ENCODE measurements at regions not wholly inside any gene's neighbourhood (a gene's known extent, or its start where the extent isn't known, plus 50 kb on each side); places are given as distances from the start of the nearest gene placed in this dataset.
A peak's percentile ranks its signal among the peaks of the same experiment; 100 is the strongest.

GRCh38 chr7:71077743-71078476 is 54.0 kb upstream of the GALNT17 start:
- no peaks in the 10 kb centered on the region for H3K4me1 ChIP-seq (ENCODE audit: control insufficient read depth in 2 of 3, insufficient read depth in 2 of 3, low read depth in 1 of 3, low read length in 3 of 3)
- no peak overlapping the region for H3K27ac ChIP-seq (ENCODE audit: low read depth in 2 of 2, low read length in 2 of 2)
- H3K9ac ChIP-seq (ENCODE audit: low read length in 3 of 3), result no peak overlapping the region
- H3K36me3 ChIP-seq (ENCODE audit: control insufficient read depth in 2 of 3, insufficient read depth in 3 of 3, low read length in 3 of 3), result no peaks in the 10 kb centered on the region
- peaks cover 0 to 16% (median 0%) of the 10 kb centered on the region in 3 donors for H3K9me3 ChIP-seq (ENCODE audit: control insufficient read depth in 2 of 3, insufficient read depth in 1 of 3, low read length in 3 of 3)
- peak in 1 of 5 donors; percentile 66 for DNase-seq
- no peak for FAIRE-seq
- intact Hi-C loops (cut with DNase I), result no loop called here
- TF ChIP-seq CTCF (IDR thresholded peaks at IDR 0.05; ENCODE audit: borderline replicate concordance, extremely low read depth, insufficient read depth), result no peak
- H3K4me3 ChIP-seq (ENCODE audit: low read length in 3 of 3), result no peak overlapping the region
- H3K27me3 ChIP-seq (ENCODE audit: control insufficient read depth, insufficient read depth, low read length), result no peaks in the 10 kb centered on the region
